ENCODE measurements at regions not wholly inside any gene's neighbourhood (a gene's known extent, or its start where the extent isn't known, plus 50 kb on each side); places are given as distances from the start of the nearest gene placed in this dataset.

GRCh38 chr11:41789376-41789775, 329.9 kb upstream of the LRRC4C start:
- TF ChIP-seq TCF7L2 (IDR thresholded peaks at IDR 0.05; ENCODE audit: low read depth, low read length) (no peak), POLR2AphosphoS5 (IDR thresholded peaks at IDR 0.05; ENCODE audit: low read depth, low read length) (no peak), REST (IDR thresholded peaks at IDR 0.05; ENCODE audit: insufficient read depth in 1 of 2, low read depth in 2 of 2, low read length in 1 of 2) (no peak)
- TF ChIP-seq, protein P1, sequence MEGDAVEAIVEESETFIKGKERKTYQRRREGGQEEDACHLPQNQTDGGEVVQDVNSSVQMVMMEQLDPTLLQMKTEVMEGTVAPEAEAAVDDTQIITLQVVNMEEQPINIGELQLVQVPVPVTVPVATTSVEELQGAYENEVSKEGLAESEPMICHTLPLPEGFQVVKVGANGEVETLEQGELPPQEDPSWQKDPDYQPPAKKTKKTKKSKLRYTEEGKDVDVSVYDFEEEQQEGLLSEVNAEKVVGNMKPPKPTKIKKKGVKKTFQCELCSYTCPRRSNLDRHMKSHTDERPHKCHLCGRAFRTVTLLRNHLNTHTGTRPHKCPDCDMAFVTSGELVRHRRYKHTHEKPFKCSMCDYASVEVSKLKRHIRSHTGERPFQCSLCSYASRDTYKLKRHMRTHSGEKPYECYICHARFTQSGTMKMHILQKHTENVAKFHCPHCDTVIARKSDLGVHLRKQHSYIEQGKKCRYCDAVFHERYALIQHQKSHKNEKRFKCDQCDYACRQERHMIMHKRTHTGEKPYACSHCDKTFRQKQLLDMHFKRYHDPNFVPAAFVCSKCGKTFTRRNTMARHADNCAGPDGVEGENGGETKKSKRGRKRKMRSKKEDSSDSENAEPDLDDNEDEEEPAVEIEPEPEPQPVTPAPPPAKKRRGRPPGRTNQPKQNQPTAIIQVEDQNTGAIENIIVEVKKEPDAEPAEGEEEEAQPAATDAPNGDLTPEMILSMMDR (IDR thresholded peaks at IDR 0.05), result no peak

All from Panc1 (cell line).